Endothelial cell of umbilical vein (primary cell): ENCODE measurements at regions not wholly inside any gene's neighbourhood (a gene's known extent, or its start where the extent isn't known, plus 50 kb on each side); places are given as distances from the start of the nearest gene placed in this dataset.

ENCODE experiments used
- BruUV-seq: library from RNA; stranded (reverse); fragments of 400-500 nt; replicated peaks from 2 replicates; lab custom pipeline; 2021; lab: Mats Ljungman, UMichigan
- CTCF ChIA-PET: fragments of 300-600, 350-600 bp; sonication (Branson Sonifier 250); formaldehyde crosslinking; loops from one replicate; lab custom pipeline; 2021; ENCODE audit warnings: antibody characterized with exemption, inconsistent platforms; lab: Charles Lee
- POLR2A ChIA-PET: fragments of 300-600, 350-600 bp; sonication (Branson Sonifier 250); formaldehyde crosslinking; loops from one replicate; lab custom pipeline; 2021; ENCODE audit warnings: antibody characterized with exemption, inconsistent platforms; lab: Charles Lee
- DNase-seq: peaks from one replicate; pipeline ENCODE4 v3.0.0-alpha.2; 2011; ENCODE audit warnings: low read depth, low spot score
- FAIRE-seq: peaks from 2 replicates; lab custom pipeline; 2011; peaks lifted over from hg19 to GRCh38; lab: Jason Lieb, UNC
- H2AFZ ChIP-seq: 2 replicates; pipeline ENCODE4 v1.6.0; 2012; ENCODE audit warnings: low read depth, low read length, control low read depth, inconsistent platforms
- H3K27ac ChIP-seq: 2 replicates; pipeline ENCODE4 v1.5.1; 2011; ENCODE audit warnings: low read depth, mild to moderate bottlenecking, control low read depth, low read length, moderate library complexity; ENCODE audit not compliant: insufficient read depth
- H3K27me3 ChIP-seq, 2 experiments: 2 replicates each; pipeline versions ENCODE4 v1.6.0 to v1.6.1; 2011; ENCODE audit warnings: low read length in 2 of 2, mixed read lengths in 1 of 2; ENCODE audit not compliant: control insufficient read depth in 2 of 2, insufficient read depth in 2 of 2
- H3K36me3 ChIP-seq, 2 experiments: 2 replicates in 1 of 2; 3 replicates in 1 of 2; pipeline ENCODE4 v1.5.1; 2011; ENCODE audit warnings: low read length in 2 of 2, mild to moderate bottlenecking in 1 of 2, moderate library complexity in 1 of 2; ENCODE audit not compliant: control insufficient read depth in 2 of 2, insufficient read depth in 2 of 2; ENCODE audit errors: extremely low read depth in 1 of 2
- H3K4me1 ChIP-seq: 3 replicates; pipeline ENCODE4 v1.5.1; 2011; ENCODE audit warnings: mild to moderate bottlenecking, low read length; ENCODE audit not compliant: control insufficient read depth, insufficient read depth; ENCODE audit errors: extremely low read depth
- H3K4me2 ChIP-seq: 2 replicates; pipeline ENCODE4 v1.6.1; 2011; ENCODE audit warnings: low read length, control low read depth, mixed read lengths; ENCODE audit not compliant: insufficient read depth
- H3K4me3 ChIP-seq, 3 experiments: fragments of 200-600 bp in 1 of 3; sonication (generic), shearing (Covaris generic) in 1 of 3; replicated peaks in 1 of 3; 2 replicates each; pipeline ENCODE4 v1.5.1; 2011 to 2016; ENCODE audit warnings: control low read depth in 3 of 3, low read length in 3 of 3, mild to moderate bottlenecking in 2 of 3, inconsistent platforms in 1 of 3, low read depth in 1 of 3, moderate library complexity in 1 of 3; ENCODE audit not compliant: insufficient read depth in 1 of 3
- H3K79me2 ChIP-seq: 2 replicates; pipeline ENCODE4 v1.6.0; 2012; ENCODE audit warnings: low read length, inconsistent platforms; ENCODE audit not compliant: control insufficient read depth, insufficient read depth
- H3K9ac ChIP-seq: replicated peaks from 2 replicates; pipeline ENCODE3; 2011; ENCODE audit warnings: low read length, control low read depth; ENCODE audit not compliant: insufficient read depth; ENCODE audit errors: extremely low read depth
- H3K9me1 ChIP-seq: replicated peaks from 3 replicates; pipeline ENCODE4 v1.6.0; 2011; ENCODE audit warnings: mild to moderate bottlenecking, low read length; ENCODE audit not compliant: control insufficient read depth, insufficient read depth; ENCODE audit errors: extremely low read depth
- H3K9me3 ChIP-seq: replicated peaks from 2 replicates; pipeline ENCODE4 v1.5.1; 2012; ENCODE audit warnings: low read length, inconsistent platforms; ENCODE audit not compliant: control insufficient read depth, insufficient read depth
- H4K20me1 ChIP-seq: replicated peaks from 2 replicates; pipeline ENCODE3; 2011; ENCODE audit warnings: mild to moderate bottlenecking, low read length; ENCODE audit not compliant: control insufficient read depth, insufficient read depth; ENCODE audit errors: extremely low read depth
- EZH2 ChIP-seq: IDR thresholded peaks from 2 replicates; pipeline ENCODE4 v1.6.1; 2012; ENCODE audit warnings: borderline replicate concordance, low read depth, mild to moderate bottlenecking, moderate library complexity, low read length, inconsistent platforms; ENCODE audit not compliant: severe bottlenecking
- GATA2 ChIP-seq: IDR thresholded peaks from 2 replicates; pipeline ENCODE4 v1.7.0; 2011; ENCODE audit warnings: low read depth, mild to moderate bottlenecking, moderate library complexity, mixed read lengths, low read length; ENCODE audit not compliant: insufficient read length, insufficient read depth
- POLR2A ChIP-seq: IDR thresholded peaks from 2 replicates; pipeline ENCODE4 v1.6.1; 2012; ENCODE audit warnings: low read depth, mild to moderate bottlenecking, control low read depth, low read length
- POLR2AphosphoS5 ChIP-seq: IDR thresholded peaks from 2 replicates; pipeline ENCODE4 v1.6.1; 2012; ENCODE audit warnings: low read depth, mild to moderate bottlenecking, control low read depth, low read length, moderate library complexity; ENCODE audit not compliant: insufficient read depth
- dilution Hi-C: fragments of 300-500 bp; cut with MboI; formaldehyde crosslinking; loops from one replicate; pipeline ENCODE4 v1.15.0; 2019; ENCODE audit warnings: low sequenced_read_pairs; ENCODE audit not compliant: extremely low pct_ligation_motif_present
- intact Hi-C: fragments of 100-400 bp; cut with micrococcal nuclease; formaldehyde crosslinking; loops from one replicate; pipeline ENCODE4 v1.10.0; 2022
- TF ChIP-seq, protein P1 (sequence below), 2 donors: IDR thresholded peaks; 1 replicate in 1 of 2; 2 replicates in 1 of 2; pipeline ENCODE4 v1.5.1; 2011; ENCODE audit warnings: low read length in 2 of 2, mild to moderate bottlenecking in 2 of 2, moderate library complexity in 2 of 2, control low read depth in 1 of 2, inconsistent platforms in 1 of 2, low read depth in 1 of 2; ENCODE audit not compliant: insufficient read depth in 1 of 2; ENCODE audit errors: extremely low read depth in 1 of 2
- TF ChIP-seq, protein P2 (sequence below): IDR thresholded peaks from 2 replicates; pipeline ENCODE4 v1.6.1; 2011; ENCODE audit not compliant: insufficient read depth, insufficient read length

- TF ChIP-seq POLR2A (no peak), POLR2AphosphoS5 (no peak), EZH2 (no peak), GATA2 (no peak)
- TF ChIP-seq, protein P1, sequence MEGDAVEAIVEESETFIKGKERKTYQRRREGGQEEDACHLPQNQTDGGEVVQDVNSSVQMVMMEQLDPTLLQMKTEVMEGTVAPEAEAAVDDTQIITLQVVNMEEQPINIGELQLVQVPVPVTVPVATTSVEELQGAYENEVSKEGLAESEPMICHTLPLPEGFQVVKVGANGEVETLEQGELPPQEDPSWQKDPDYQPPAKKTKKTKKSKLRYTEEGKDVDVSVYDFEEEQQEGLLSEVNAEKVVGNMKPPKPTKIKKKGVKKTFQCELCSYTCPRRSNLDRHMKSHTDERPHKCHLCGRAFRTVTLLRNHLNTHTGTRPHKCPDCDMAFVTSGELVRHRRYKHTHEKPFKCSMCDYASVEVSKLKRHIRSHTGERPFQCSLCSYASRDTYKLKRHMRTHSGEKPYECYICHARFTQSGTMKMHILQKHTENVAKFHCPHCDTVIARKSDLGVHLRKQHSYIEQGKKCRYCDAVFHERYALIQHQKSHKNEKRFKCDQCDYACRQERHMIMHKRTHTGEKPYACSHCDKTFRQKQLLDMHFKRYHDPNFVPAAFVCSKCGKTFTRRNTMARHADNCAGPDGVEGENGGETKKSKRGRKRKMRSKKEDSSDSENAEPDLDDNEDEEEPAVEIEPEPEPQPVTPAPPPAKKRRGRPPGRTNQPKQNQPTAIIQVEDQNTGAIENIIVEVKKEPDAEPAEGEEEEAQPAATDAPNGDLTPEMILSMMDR (IDR thresholded peaks at IDR 0.05; ENCODE audit: extremely low read depth in 1 of 2, insufficient read depth in 1 of 2, low read depth in 1 of 2, low read length in 2 of 2) = no peak
- TF ChIP-seq, protein P2, sequence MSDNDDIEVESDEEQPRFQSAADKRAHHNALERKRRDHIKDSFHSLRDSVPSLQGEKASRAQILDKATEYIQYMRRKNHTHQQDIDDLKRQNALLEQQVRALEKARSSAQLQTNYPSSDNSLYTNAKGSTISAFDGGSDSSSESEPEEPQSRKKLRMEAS = no peak
- Histone ChIP-seq H3K9ac (no peak overlapping the region), H3K9me3 (no peaks in the 10 kb centered on the region), H3K4me1 (no peaks in the 10 kb centered on the region), H3K9me1 (no peaks in the 10 kb centered on the region), H3K27ac (no peak overlapping the region), H3K79me2 (no peaks in the 10 kb centered on the region), H3K4me2 (no peak overlapping the region), H3K27me3 (no peaks in the 10 kb centered on the region), H2AFZ (no peak overlapping the region), H3K4me3 (no peak overlapping the region), H3K36me3 (no peaks in the 10 kb centered on the region), H4K20me1 (no peaks in the 10 kb centered on the region)
- dilution Hi-C loops (no loop called here), intact Hi-C loops (no loop called here)
- FAIRE-seq = no peak
- CTCF ChIA-PET = no interaction called here
- POLR2A ChIA-PET = no interaction called here
- DNase-seq = no peak
- BruUV-seq = no TSS peak
These were observed 358.1 kb downstream of the COG6 start for GRCh38 chr13:40013554-40013953.
